Fibroblast of villous mesenchyme (primary cell): ENCODE measurements at regions not wholly inside any gene's neighbourhood (a gene's known extent, or its start where the extent isn't known, plus 50 kb on each side); places are given as distances from the start of the nearest gene placed in this dataset.

Experiments used
- DNase-seq: peaks from one replicate; pipeline ENCODE4 v3.0.0-alpha.2; 2010; ENCODE audit warnings: low read depth
- H3K4me3 ChIP-seq: 2 replicates; pipeline ENCODE4 v1.5.1; 2011; ENCODE audit warnings: low read depth, mild to moderate bottlenecking, low read length
- CTCF ChIP-seq: IDR thresholded peaks from 2 replicates; pipeline ENCODE4 v1.5.1; 2012; ENCODE audit warnings: low read depth, mild to moderate bottlenecking, low read length; ENCODE audit not compliant: insufficient read depth

- no peak for TF ChIP-seq CTCF
- DNase-seq: no peak
- H3K4me3 ChIP-seq: no peak overlapping the region
Observed at GRCh38 chr16:85178596-85178995, 66.3 kb upstream of the CIBAR2 start.

- no peak for DNase-seq
- TF ChIP-seq CTCF: no peak
- no peak overlapping the region for H3K4me3 ChIP-seq
Observed at GRCh38 chr16:85179344-85180046, 67.2 kb upstream of the CIBAR2 start.

DNA sequence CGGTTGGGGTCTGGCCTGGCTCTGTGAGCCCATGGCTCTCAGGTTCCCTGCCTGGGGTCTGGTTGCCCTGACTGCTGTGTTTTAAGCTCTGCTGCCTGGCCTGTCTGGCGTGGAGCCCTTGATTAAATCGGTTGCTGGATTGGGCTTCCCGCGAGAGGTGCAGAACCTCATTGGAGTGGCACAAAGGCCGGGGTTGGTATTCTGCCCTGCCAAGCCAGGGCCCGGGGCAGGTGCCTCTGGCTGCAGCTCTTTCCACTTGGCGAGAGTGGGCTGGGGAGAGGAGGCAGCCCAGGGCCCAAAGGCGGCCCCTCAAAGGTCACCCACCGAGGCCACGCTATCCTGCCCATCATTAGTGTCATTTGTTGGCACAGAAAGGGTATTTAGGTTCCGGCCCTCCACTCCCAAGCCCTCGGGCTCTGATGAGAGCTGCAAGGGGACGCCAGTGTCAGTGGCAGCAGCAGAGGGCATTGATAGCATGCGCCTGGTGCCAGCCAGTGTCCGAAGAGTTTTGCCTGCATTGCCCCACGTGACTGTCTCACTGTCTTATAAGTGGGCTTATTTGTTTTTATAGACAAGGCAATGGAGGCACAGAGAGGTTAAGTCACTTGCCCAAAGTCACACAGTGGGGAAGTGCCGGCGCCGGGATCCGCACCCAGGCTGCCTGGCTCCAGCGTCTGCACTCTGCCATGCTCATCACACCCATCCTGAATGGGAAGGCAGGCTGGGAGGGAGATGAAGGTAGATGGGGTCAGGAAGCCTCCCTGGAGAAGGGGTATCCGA is 68.0 kb upstream of the CIBAR2 start:
- H3K4me3 ChIP-seq: no peak overlapping the region
- DNase-seq: no peak
- no peak for TF ChIP-seq CTCF

- TF ChIP-seq CTCF: no peak
- DNase-seq: no peak
- no peak overlapping the region for H3K4me3 ChIP-seq
Observed at GRCh38 chr16:85180827-85181738, 68.8 kb upstream of the CIBAR2 start.

DNA sequence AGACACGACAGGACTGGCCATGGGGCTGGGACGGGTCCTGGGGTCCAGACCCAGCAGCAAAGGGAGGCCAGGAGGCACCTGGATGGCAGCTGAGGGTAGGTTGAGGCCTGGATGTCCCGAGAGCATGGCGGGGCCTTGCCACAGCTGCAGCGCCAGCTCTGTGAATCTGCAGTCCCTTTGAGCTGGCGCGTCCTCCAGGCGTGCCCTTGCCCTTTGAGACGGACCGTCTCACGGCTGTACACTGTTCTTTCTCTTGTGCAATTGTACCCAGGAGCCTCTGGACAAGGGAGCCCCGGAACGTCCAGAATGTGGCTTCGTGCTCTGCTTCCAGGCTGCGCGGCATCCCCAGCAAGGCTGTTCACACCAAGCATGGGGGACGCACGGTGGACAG is 69.5 kb upstream of the CIBAR2 start:
- H3K4me3 ChIP-seq: no peak overlapping the region
- DNase-seq: no peak
- TF ChIP-seq CTCF: no peak

DNA sequence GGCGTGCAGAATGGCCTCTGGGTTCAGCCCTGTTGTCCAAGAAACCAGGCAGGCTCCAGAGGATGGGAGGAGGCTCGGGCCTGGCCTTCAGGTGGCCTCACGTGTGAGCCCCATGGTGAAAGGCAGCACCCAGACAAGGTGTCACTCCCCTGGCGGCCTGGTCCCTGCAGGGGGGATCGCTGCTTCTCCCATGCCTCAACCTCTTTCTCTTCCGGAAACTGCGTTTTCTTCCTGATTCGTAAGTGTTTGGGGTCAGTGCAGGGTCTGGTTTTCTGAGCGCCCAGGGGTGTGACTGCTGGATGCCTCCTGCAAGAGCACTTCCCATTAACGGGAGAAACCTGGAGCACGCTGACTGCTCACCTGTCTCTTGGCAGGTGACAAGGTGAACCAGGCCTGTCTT is 70.0 kb upstream of the CIBAR2 start:
- DNase-seq: no peak
- no peak overlapping the region for H3K4me3 ChIP-seq
- no peak for TF ChIP-seq CTCF
